Vagina (tissue), 2 donors: ENCODE measurements at regions not wholly inside any gene's neighbourhood (a gene's known extent, or its start where the extent isn't known, plus 50 kb on each side); places are given as distances from the start of the nearest gene placed in this dataset.

ENCODE experiments used
- CTCF ChIP-seq, 3 experiments: fragments of 450-650 bp in 2 of 3; fragments of 200-600 bp in 1 of 3; sonication (generic) in 1 of 3; IDR thresholded peaks; one replicate each; pipeline ENCODE4 v1.5.1; 2017 to 2019; ENCODE audit warnings: antibody characterized with exemption in 3 of 3, mild to moderate bottlenecking in 2 of 3, moderate library complexity in 2 of 3
- POLR2AphosphoS5 ChIP-seq, 2 donors: sonication (generic); formaldehyde crosslinking; IDR thresholded peaks; one replicate each; pipeline ENCODE4 v1.9.0; 2017; ENCODE audit warnings: antibody characterized with exemption in 2 of 2, mild to moderate bottlenecking in 2 of 2, low read depth in 1 of 2; ENCODE audit not compliant: insufficient read depth in 1 of 2

GRCh38 chr2:42117923-42118753 lies 51.0 kb upstream of the EML4 start:
- TF ChIP-seq POLR2AphosphoS5 (IDR thresholded peaks at IDR 0.05; ENCODE audit: insufficient read depth in 1 of 2, low read depth in 1 of 2): peak in 1 of 2 donors; percentile 70
- no peak for TF ChIP-seq CTCF (IDR thresholded peaks at IDR 0.05)
